ENCODE measurements at regions not wholly inside any gene's neighbourhood (a gene's known extent, or its start where the extent isn't known, plus 50 kb on each side); places are given as distances from the start of the nearest gene placed in this dataset.
"Not testable (repeated sequence)": the region's sequence is repeated elsewhere in the genome, so short reads cannot be mapped to it uniquely, and the experiment has no call there.

GRCh38 chr12:93221841-93222240, 155.9 kb upstream of the NUDT4 start:
- DNase-seq = no peak

- DNase-seq = no peak
Measured at GRCh38 chr12:93223440-93224426, 154.0 kb upstream of the NUDT4 start.

DNA sequence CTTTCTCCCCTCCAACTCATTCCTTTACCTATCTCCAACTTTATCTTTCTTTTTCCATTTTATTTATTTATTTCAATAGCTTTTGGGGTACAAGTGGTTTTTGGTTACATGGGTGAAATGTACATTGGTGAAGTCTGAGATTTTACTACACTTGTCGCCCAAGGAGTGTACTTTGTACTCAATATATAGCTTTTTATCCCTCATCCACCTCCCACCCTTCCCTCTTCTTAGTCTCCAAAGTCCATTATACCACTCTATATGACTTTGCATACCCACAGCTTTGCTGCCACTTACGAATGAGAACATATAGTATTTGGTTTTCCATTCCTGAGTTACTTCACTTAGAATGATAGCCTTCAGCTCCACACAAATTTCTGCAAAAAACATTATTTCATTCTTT, 152.6 kb upstream of the NUDT4 start:
- no peak for DNase-seq

DNA sequence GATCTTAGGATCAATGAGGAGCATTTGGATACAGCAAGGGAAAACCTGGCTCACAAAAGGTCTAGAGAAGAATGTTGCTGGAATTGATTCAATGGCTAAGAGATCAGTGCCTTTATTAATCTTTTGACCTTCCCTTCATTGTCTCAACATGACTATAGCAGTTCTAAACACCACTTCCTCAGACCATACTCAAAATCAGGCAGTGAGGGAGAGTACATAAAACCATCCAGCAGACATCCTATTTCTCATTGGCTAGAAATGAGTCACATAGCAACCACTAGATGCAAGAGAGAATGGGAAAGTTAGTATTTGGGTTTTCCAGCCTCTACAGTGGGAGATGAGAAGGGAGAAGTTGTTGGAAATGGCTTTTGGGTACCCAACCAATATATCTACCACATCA, 151.4 kb upstream of the NUDT4 start:
- no peak for DNase-seq

- no peak for DNase-seq
Measured at GRCh38 chr12:93229494-93230325, 148.0 kb upstream of the NUDT4 start.

GRCh38 chr12:93230326-93230720, 147.4 kb upstream of the NUDT4 start:
- DNase-seq = no peak

- DNase-seq = no peak
Measured at GRCh38 chr12:93231938-93232337, 145.8 kb upstream of the NUDT4 start.

DNA sequence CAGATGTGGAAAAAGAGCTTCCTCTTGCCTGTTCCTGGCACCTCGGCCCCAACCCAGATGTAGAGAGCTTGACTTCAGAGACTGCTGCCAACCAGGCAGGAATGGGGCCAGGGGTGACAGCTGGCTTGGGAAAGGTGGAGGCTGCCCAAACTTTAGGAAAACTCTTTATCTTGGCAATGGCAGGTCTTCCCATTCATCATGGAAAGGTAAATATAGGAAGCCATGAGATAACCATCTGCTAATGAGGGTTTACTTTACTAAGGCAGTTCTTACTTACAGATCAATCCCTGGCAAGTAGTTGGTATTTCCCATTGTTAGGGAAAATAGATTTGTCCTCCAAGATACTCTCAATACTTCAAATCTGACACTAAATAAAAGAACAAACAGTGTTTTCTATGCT, 143.1 kb upstream of the NUDT4 start:
- DNase-seq = no peak

DNA sequence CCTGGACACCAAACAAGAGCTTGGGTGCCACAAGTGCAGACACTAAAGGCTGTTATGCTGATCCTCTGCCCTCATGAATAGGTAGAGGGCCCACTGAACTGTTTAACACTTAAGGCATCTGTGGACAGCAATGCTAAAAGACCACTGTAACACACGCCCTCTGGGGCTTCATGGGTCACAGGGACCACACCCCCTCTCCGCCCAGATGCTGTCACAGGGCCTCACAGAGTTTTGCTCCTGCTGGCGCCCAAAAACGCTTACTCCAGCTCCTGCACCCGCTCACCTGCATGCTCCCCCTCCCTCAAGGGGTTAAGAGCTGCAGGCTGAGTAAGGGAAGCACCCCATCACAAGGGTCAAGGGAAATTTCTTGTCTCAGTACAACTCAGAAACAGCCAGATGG, 141.8 kb upstream of the NUDT4 start:
- no peak for DNase-seq

GRCh38 chr12:93237235-93237915, 140.3 kb upstream of the NUDT4 start:
- DNase-seq = no peak

DNA sequence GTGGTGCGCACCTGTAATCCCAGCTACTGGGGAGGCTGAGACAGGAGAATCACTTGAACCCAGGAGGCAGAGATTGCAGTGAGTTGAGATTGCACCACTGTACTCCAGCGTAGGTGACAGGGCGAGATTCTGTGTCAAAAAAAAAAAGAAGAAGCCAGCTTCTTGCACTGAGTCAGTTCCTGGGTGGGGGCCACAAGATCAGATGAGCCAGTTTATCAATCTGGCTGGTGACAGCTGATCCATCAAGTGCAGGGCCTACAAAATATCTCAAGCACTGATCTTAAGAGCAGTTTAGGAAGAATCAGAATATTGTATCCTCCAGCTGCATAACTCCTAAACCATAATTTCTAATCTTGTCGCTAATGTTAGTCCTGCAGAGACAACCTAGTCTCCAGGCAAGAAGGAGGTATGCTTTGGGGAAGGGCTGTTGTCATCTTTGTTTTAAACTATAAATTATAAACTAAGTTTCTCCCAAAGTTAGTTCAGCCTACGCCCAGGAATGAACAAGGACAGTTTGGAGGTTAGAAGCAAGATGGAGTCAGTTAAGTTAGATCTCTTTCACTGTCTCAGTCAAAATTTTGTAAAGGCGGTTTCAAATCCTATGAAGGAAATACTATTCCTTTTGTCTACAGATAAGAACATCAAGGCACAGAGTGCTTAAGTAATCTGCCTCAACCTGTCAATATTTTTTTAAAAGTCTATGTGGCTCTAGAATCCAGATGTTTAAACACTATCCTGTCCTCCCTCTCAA, 139.0 kb upstream of the NUDT4 start:
- not testable (repeated sequence) for DNase-seq

GRCh38 chr12:93239789-93240188, 137.9 kb upstream of the NUDT4 start:
- DNase-seq = not testable (repeated sequence)

DNA sequence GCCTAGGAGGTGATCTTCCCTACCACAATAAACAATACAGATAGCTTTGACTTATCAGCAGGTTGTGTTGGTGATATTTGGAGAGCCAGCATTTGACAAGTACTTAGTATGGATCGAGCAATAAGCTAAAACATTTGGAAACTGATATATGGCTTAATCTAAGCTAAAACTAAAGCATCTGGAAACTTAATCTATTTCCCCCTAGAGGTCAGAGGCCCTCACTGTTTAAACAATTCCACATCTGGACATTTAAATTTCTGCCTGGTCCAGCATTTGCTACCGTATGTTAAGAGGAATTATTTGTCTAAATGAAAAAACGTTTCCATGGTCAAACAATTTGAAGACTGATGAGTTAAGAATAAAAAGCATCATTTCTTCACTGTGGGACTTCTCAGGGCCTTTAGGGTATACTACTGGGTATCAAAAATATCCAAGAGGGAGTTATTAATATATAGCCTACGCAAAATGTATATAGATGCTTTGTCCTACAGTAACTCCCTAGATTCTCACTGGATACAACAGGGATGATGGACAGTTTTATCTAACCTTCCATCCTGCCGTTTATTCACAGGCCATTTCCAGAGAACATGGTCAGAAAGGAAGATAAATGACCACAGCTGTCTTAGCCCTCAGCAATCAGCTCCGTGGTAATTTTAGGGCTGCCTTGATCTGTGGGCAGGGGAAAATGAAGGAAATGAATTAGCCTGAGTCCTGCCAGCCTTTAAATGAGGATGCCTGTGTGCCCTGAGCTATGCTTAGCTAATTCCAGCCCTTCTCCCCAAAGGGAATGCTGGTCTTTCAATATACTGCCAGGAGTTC, 135.4 kb upstream of the NUDT4 start:
- no peak for DNase-seq

DNA sequence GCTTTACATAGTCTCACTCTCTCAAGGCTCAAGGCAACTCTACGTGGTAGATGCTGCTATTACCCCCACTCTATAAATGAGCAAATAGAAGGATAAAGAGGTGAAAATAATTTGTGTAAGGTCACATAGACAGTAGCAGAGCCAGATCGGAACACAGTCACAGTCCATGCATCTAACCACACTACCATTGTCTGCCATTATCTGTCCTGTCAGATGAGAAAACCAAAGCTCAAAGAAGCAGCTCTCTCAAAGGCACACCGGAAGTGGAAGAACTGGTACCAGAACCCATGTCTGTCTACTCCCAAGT, 134.4 kb upstream of the NUDT4 start:
- DNase-seq = no peak

GRCh38 chr12:93243689-93244513, 133.8 kb upstream of the NUDT4 start:
- DNase-seq = peak; percentile 44

GRCh38 chr12:93244514-93245077, 133.1 kb upstream of the NUDT4 start:
- DNase-seq = no peak

DNA sequence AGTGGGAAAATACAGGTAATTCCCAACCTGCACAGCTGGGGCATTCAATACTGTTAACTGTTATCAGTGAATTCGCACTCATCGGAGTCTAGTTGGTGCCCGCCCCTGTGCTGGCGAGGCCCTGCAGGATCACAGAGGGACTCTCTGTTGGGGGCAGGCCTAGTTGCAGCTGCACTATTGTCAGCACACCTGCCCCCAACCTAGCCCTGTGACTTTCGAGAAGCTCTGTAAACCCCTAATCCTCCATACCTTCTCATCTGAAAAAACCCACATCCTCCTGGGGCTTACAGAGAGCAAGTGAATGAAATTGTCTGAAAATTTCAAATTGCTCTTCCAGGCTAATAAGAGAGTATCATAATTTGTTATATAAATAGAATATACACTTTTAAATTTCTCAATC, 132.2 kb upstream of the NUDT4 start:
- DNase-seq = no peak

GRCh38 chr12:93247313-93247991, 130.3 kb upstream of the NUDT4 start:
- no peak for DNase-seq

DNA sequence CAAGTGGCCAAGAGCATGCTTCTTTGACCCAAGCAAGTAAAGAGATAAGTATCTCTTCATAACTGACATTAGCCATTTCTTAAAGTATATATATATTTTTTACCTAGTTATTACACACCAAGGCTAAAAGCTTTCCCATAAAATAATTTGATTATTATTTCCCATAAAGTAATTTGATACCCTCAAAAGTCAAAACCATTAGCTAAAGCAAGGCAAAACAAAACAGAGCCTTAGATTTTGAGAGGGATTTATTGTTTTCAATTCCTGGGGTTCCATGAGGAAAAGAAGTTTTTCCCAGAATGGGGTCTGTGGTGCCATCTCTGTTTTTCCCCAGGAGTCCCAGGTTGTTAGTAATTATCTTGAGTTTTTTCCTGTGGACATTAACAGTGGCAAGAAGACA, 125.5 kb upstream of the NUDT4 start:
- DNase-seq = no peak

DNA sequence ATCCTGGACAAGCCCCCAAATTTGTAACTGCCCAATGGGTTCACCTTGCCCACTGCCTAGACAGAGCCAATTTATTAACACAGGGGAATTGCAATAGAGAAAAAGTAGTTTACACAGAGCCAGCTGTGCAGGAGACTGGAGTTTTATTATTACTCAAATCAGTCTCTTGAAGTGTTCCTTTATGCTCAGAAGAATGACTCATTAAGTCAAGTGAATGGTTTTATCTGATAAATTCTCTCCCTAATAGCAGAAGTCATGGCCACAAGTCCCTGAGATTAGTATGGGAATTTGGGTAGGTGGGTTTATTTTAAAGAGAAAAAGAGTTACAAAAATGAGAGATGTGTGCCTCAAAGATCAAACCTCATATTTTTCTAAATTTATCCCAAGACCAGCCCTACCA, 122.8 kb upstream of the NUDT4 start:
- DNase-seq = no peak
